ENCODE measurements at regions not wholly inside any gene's neighbourhood (a gene's known extent, or its start where the extent isn't known, plus 50 kb on each side); places are given as distances from the start of the nearest gene placed in this dataset.

DNA sequence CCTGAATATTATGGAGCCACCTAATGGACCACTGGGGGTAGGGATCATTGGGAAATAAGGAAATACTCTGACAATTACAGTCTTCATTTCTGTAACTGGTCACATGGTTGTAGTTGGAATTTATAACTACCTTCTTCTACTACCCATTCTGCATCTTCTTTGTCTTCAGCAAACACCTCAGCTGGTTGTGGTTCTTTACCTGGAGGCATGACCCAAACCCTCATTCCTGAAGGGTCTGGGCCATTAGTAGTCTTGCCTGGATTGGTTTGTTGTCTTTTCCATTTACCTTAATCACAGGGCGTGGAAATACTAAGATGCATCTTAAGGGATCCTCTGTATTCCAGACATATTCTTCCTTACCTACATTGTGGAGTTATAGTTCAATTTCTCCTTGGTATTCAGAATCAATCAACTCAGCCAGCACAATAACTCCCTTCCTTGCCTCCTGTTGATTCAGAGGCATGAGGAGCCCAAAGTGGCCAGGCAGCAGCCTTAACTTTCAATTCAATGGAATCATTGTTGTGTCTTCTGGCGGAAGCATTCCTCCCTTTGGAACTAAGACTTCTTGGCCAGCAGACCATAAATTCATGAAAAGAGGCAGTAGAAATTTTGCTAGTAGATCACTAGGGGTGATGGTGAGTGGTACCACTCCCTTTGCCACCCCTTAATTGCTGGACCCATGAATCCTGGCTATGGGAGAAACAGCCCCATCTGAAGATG lies 75.7 kb upstream of the RAP2C start:
- no peak for TF ChIP-seq POLR2A (IDR thresholded peaks at IDR 0.05)
- TF ChIP-seq, protein P1, sequence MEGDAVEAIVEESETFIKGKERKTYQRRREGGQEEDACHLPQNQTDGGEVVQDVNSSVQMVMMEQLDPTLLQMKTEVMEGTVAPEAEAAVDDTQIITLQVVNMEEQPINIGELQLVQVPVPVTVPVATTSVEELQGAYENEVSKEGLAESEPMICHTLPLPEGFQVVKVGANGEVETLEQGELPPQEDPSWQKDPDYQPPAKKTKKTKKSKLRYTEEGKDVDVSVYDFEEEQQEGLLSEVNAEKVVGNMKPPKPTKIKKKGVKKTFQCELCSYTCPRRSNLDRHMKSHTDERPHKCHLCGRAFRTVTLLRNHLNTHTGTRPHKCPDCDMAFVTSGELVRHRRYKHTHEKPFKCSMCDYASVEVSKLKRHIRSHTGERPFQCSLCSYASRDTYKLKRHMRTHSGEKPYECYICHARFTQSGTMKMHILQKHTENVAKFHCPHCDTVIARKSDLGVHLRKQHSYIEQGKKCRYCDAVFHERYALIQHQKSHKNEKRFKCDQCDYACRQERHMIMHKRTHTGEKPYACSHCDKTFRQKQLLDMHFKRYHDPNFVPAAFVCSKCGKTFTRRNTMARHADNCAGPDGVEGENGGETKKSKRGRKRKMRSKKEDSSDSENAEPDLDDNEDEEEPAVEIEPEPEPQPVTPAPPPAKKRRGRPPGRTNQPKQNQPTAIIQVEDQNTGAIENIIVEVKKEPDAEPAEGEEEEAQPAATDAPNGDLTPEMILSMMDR (IDR thresholded peaks at IDR 0.05): no peak
